ENCODE measurements at regions not wholly inside any gene's neighbourhood (a gene's known extent, or its start where the extent isn't known, plus 50 kb on each side); places are given as distances from the start of the nearest gene placed in this dataset.

DNA sequence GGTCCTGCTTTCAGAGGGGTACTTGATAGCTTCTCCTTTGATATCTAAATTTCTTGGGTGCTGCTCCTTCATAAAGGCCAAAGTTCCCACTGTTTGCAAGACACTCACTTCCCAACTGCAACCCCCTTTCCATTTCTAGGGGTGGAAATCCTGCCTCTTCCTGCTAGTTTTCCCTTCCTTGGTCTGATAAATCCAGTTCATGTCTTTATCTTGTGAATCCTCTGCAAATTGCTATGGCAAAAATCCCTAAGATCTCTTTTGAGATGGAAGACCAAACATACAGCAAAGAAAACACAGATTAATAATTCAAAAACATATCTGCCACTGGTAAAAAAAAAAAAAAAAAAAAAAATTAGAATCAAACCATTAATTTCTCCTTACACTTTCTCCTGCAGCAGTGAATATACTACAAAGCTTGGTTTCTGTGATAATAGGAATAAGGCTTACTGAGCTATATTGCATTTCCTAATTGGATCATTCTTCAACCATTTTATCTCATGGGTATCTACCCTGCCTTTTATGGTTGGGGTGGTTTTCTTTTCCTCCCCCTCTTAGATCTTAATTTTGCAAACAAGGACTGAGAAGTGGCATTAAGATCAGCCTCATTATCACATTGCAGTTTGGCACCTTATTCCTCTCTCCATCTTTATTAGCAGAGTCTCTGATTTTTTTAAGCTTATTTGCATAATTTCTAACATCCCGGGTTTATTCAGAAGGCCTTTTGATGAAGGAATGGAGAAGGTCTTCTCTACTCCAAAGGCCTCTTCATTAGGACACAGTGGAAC lies 439.1 kb downstream of the XYLT1 start:
- Histone ChIP-seq H4K20me1 (ENCODE audit: insufficient read depth, low read length) (no peaks in the 10 kb centered on the region), H3K36me3 (ENCODE audit: control insufficient read depth, insufficient read depth, low read length) (no peaks in the 10 kb centered on the region), H3K9me3 (ENCODE audit: control insufficient read depth, insufficient read depth, low read length) (no peaks in the 10 kb centered on the region), H3K9ac (ENCODE audit: low read depth, low read length) (no peak overlapping the region), H2AFZ (replicated peaks; ENCODE audit: low read length, poor library complexity) (no peak overlapping the region), H3K4me3 (ENCODE audit: insufficient read depth, low read depth, low read length) (no peak overlapping the region), H2BK15ac (ENCODE audit: low read depth, low read length) (no peak overlapping the region), H3K56ac (ENCODE audit: extremely low read depth, insufficient read depth, low read length) (no peak overlapping the region), H3K27ac (ENCODE audit: insufficient read depth, low read length) (no peak overlapping the region), H3K9me1 (ENCODE audit: insufficient read depth, low read length) (no peaks in the 10 kb centered on the region), H3K4me2 (ENCODE audit: low read depth, low read length) (no peak overlapping the region), H2BK20ac (ENCODE audit: low read depth, low read length) (no peak overlapping the region), H2BK5ac (ENCODE audit: low read depth, low read length, poor library complexity, severe bottlenecking) (no peak overlapping the region), H3K23ac (ENCODE audit: low read depth, low read length) (no peak overlapping the region), H3K27me3 (ENCODE audit: control insufficient read depth, insufficient read depth, low read length) (no peaks in the 10 kb centered on the region), H4K8ac (ENCODE audit: low read depth in 2 of 2, low read length in 2 of 2) (no peak overlapping the region), H2AK5ac (ENCODE audit: low read depth, low read length) (no peak overlapping the region), H2AK9ac (replicated peaks; ENCODE audit: low read depth, low read length, poor library complexity) (no peak overlapping the region), H4K5ac (ENCODE audit: low read depth, low read length) (no peak overlapping the region), H3K18ac (ENCODE audit: low read depth, low read length) (no peak overlapping the region), H3K4me1 (ENCODE audit: control insufficient read depth, insufficient read depth, low read length) (no peaks in the 10 kb centered on the region), H3K14ac (replicated peaks; ENCODE audit: low read depth, low read length) (no peak overlapping the region), H4K91ac (ENCODE audit: insufficient read depth, low read depth, low read length) (no peak overlapping the region), H3K79me1 (ENCODE audit: low read depth in 1 of 2, low read length in 2 of 2) (no peaks in the 10 kb centered on the region), H2BK120ac (ENCODE audit: low read depth, low read length) (no peak overlapping the region), H3K4ac (ENCODE audit: low read depth, low read length) (no peak overlapping the region)
- DNase-seq: no peak
- POLR2A ChIA-PET (ENCODE audit: unreplicated experiment): no interaction called here
- in situ Hi-C loops (cut with MboI; ENCODE audit: low sequenced_read_pairs) (no loop called here), dilution Hi-C loops (cut with HindIII; ENCODE audit: low sequenced_read_pairs, unreplicated experiment) (no loop called here), intact Hi-C loops (cut with micrococcal nuclease) (no loop called here)
- CTCF ChIA-PET: no interaction called here
- no peak for ATAC-seq (ENCODE audit: low read depth)
- BruUV-seq (replicated peaks): no TSS peak
- TF ChIP-seq CEBPB (IDR thresholded peaks at IDR 0.05; ENCODE audit: low read depth, low read length) (no peak), MXI1 (IDR thresholded peaks at IDR 0.05; ENCODE audit: borderline replicate concordance, low read depth, low read length) (no peak), RFX5 (IDR thresholded peaks at IDR 0.05; ENCODE audit: low read depth, low read length) (no peak), POLR2A (IDR thresholded peaks at IDR 0.05; ENCODE audit: low read depth, low read length) (no peak), SMC3 (IDR thresholded peaks at IDR 0.05; ENCODE audit: low read depth, low read length) (no peak), BHLHE40 (IDR thresholded peaks at IDR 0.05; ENCODE audit: low read depth, low read length) (no peak), FOS (IDR thresholded peaks at IDR 0.05; ENCODE audit: low read depth, low read length) (no peak), RCOR1 (IDR thresholded peaks at IDR 0.05; ENCODE audit: insufficient replicate concordance, low read length) (no peak), MAFK (IDR thresholded peaks at IDR 0.05; ENCODE audit: low read depth, low read length) (no peak), NFE2L2 (IDR thresholded peaks at IDR 0.05; ENCODE audit: low read depth, low read length) (no peak), MAZ (IDR thresholded peaks at IDR 0.05; ENCODE audit: borderline replicate concordance, low read depth, low read length) (no peak), CHD1 (IDR thresholded peaks at IDR 0.05; ENCODE audit: low read depth, low read length) (no peak), RAD21 (IDR thresholded peaks at IDR 0.05; ENCODE audit: low read length) (no peak)
- TF ChIP-seq, protein P1, sequence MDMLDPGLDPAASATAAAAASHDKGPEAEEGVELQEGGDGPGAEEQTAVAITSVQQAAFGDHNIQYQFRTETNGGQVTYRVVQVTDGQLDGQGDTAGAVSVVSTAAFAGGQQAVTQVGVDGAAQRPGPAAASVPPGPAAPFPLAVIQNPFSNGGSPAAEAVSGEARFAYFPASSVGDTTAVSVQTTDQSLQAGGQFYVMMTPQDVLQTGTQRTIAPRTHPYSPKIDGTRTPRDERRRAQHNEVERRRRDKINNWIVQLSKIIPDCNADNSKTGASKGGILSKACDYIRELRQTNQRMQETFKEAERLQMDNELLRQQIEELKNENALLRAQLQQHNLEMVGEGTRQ (IDR thresholded peaks at IDR 0.05; ENCODE audit: low read depth, low read length): no peak
- TF ChIP-seq, protein P2, sequence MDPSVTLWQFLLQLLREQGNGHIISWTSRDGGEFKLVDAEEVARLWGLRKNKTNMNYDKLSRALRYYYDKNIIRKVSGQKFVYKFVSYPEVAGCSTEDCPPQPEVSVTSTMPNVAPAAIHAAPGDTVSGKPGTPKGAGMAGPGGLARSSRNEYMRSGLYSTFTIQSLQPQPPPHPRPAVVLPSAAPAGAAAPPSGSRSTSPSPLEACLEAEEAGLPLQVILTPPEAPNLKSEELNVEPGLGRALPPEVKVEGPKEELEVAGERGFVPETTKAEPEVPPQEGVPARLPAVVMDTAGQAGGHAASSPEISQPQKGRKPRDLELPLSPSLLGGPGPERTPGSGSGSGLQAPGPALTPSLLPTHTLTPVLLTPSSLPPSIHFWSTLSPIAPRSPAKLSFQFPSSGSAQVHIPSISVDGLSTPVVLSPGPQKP (IDR thresholded peaks at IDR 0.05; ENCODE audit: borderline replicate concordance, low read depth, low read length): no peak
- TF ChIP-seq, protein P3, sequence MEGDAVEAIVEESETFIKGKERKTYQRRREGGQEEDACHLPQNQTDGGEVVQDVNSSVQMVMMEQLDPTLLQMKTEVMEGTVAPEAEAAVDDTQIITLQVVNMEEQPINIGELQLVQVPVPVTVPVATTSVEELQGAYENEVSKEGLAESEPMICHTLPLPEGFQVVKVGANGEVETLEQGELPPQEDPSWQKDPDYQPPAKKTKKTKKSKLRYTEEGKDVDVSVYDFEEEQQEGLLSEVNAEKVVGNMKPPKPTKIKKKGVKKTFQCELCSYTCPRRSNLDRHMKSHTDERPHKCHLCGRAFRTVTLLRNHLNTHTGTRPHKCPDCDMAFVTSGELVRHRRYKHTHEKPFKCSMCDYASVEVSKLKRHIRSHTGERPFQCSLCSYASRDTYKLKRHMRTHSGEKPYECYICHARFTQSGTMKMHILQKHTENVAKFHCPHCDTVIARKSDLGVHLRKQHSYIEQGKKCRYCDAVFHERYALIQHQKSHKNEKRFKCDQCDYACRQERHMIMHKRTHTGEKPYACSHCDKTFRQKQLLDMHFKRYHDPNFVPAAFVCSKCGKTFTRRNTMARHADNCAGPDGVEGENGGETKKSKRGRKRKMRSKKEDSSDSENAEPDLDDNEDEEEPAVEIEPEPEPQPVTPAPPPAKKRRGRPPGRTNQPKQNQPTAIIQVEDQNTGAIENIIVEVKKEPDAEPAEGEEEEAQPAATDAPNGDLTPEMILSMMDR (conservative IDR thresholded peaks at IDR 0.05; ENCODE audit: low read depth, low read length): no peak
- WGBS, 2 experiments (ENCODE audit: extremely low coverage in 2 of 2, insufficient read length in 1 of 2): no CpG with 5 or more reads among the region's 1 CpG
